EL (cell line): ENCODE measurements at regions not wholly inside any gene's neighbourhood (a gene's known extent, or its start where the extent isn't known, plus 50 kb on each side); places are given as distances from the start of the nearest gene placed in this dataset.
"Not testable (repeated sequence)": the region's sequence is repeated elsewhere in the genome, so short reads cannot be mapped to it uniquely, and the experiment has no call there.

Experiments
- DNase-seq: peaks from one replicate; pipeline ENCODE4 v3.0.0-alpha.2; 2016

- DNase-seq = no peak
Observed at GRCh38 chr20:1810572-1810925, 84.7 kb upstream of the SIRPA start.

GRCh38 chr20:1809611-1810510 is 85.3 kb upstream of the SIRPA start:
- peak; percentile 79 for DNase-seq

GRCh38 chr20:1809131-1809572 is 86.1 kb upstream of the SIRPA start:
- DNase-seq = peak; percentile 93

- no peak for DNase-seq
Observed at GRCh38 chr20:1808101-1808500, 87.1 kb upstream of the SIRPA start.

GRCh38 chr20:1807394-1807793 is 87.8 kb upstream of the SIRPA start:
- no peak for DNase-seq

- no peak for DNase-seq
Observed at GRCh38 chr20:1806456-1806855, 88.8 kb upstream of the SIRPA start.

GRCh38 chr20:1805816-1806215 is 89.4 kb upstream of the SIRPA start:
- DNase-seq = no peak

- no peak for DNase-seq
Observed at GRCh38 chr20:1805161-1805581, 90.0 kb upstream of the SIRPA start.

GRCh38 chr20:1804554-1804956 is 90.7 kb upstream of the SIRPA start:
- no peak for DNase-seq

- no peak for DNase-seq
Observed at GRCh38 chr20:1803932-1804501, 91.2 kb upstream of the SIRPA start.

- peak; percentile 58 for DNase-seq
Observed at GRCh38 chr20:1803061-1803931, 91.9 kb upstream of the SIRPA start.

GRCh38 chr20:1802385-1803060 is 92.7 kb upstream of the SIRPA start:
- peak; percentile 64 for DNase-seq

- DNase-seq = no peak
Observed at GRCh38 chr20:1801929-1802306, 93.3 kb upstream of the SIRPA start.

- no peak for DNase-seq
Observed at GRCh38 chr20:1801225-1801928, 93.8 kb upstream of the SIRPA start.

GRCh38 chr20:1800777-1801176 is 94.4 kb upstream of the SIRPA start:
- no peak for DNase-seq

GRCh38 chr20:1800180-1800579 is 95.0 kb upstream of the SIRPA start:
- DNase-seq = no peak

GRCh38 chr20:1799746-1800145 is 95.5 kb upstream of the SIRPA start:
- DNase-seq = not testable (repeated sequence)

- no peak for DNase-seq
Observed at GRCh38 chr20:1798982-1799381, 96.2 kb upstream of the SIRPA start.

GRCh38 chr20:1793821-1794220 is 101.4 kb upstream of the SIRPA start:
- DNase-seq = no peak

- DNase-seq = no peak
Observed at GRCh38 chr20:1792274-1792673, 102.9 kb upstream of the SIRPA start.

GRCh38 chr20:1790386-1790785 is 104.8 kb upstream of the SIRPA start:
- no peak for DNase-seq

- no peak for DNase-seq
Observed at GRCh38 chr20:1788044-1788443, 107.2 kb upstream of the SIRPA start.
